ENCODE measurements at regions not wholly inside any gene's neighbourhood (a gene's known extent, or its start where the extent isn't known, plus 50 kb on each side); places are given as distances from the start of the nearest gene placed in this dataset.

DNA sequence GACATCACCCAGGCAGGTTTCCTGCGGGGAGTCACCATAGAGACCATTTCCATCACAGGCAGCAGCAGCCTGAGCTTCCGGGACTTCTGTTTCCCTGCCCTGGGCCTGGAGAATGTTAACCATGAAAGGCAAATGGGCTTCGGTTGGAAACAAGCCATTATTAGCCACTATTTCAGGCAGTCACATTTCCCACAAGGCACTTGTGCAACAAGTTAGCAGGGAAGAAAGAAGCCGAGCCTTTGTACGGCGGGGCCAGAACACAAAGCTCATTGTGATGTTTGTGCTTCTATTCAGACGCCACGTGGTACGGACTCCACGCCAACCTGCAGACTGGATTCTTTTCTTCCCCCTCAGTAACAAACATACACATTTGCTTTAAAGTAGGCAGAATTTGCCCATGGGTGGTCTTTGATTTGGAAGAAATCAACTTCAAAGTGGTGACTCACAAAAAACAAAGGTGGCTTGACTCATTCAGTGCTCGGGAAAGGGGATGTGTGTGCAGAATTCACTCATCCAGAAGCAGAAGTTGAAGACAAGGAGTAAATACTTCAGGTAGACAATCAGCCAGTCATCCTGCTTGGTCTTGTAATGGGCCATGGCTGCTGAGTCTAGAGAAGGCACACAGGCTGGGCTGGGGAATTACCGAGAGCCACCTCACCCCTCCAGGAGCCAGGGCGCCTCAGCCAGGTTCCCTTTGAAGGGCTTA, 154.2 kb upstream of the PRMT8 start:
- H3K4me1 ChIP-seq = peaks cover 0 to 14% (median 7%) of the 10 kb centered on the region in 4 donors
- peak; percentile 34 to 86 for DNase-seq
- H3K4me3 ChIP-seq = no peak overlapping the region
- TF ChIP-seq POLR2AphosphoS5 (IDR thresholded peaks at IDR 0.05) = peak in 2 of 3 donors; percentile 56 to 68
- TF ChIP-seq, protein P1, sequence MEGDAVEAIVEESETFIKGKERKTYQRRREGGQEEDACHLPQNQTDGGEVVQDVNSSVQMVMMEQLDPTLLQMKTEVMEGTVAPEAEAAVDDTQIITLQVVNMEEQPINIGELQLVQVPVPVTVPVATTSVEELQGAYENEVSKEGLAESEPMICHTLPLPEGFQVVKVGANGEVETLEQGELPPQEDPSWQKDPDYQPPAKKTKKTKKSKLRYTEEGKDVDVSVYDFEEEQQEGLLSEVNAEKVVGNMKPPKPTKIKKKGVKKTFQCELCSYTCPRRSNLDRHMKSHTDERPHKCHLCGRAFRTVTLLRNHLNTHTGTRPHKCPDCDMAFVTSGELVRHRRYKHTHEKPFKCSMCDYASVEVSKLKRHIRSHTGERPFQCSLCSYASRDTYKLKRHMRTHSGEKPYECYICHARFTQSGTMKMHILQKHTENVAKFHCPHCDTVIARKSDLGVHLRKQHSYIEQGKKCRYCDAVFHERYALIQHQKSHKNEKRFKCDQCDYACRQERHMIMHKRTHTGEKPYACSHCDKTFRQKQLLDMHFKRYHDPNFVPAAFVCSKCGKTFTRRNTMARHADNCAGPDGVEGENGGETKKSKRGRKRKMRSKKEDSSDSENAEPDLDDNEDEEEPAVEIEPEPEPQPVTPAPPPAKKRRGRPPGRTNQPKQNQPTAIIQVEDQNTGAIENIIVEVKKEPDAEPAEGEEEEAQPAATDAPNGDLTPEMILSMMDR (IDR thresholded peaks at IDR 0.05) = no peak
- TF ChIP-seq EP300 (IDR thresholded peaks at IDR 0.05) = no peak
- H3K36me3 ChIP-seq = no peaks in the 10 kb centered on the region
- 36 to 50% (median 42%) methylated on average over 12 to 13 of the region's 13 CpGs for WGBS, 5 donors
- intact Hi-C loops (cut with DNase I; ENCODE audit: low total_unique reads) = no loop called here
- H3K27ac ChIP-seq = peak overlapping the region in 2 of 5 donors; percentile 5 to 26
- H3K9me3 ChIP-seq = no peaks in the 10 kb centered on the region
- peaks cover 0 to 29% (median 3%) of the 10 kb centered on the region in 3 donors for H3K27me3 ChIP-seq

DNA sequence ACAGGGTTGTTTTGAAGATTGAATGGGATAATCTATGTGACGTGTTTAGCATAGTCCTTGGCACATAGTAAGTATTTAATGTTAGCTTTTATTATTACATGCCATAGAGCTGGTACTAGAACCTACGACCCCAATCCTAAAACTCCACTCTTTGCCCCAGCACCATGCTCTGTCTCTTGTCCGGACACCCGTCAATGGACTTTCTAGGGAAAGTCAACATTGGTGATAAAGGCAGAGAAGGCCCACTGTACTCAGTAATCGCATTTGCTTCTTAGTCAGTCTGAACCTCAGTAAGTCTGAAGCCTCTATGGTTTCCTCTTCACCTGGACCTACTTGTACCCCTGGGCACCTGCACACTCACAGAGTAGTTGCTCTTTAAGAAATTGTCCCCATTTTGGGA, 153.1 kb upstream of the PRMT8 start:
- TF ChIP-seq POLR2AphosphoS5 (IDR thresholded peaks at IDR 0.05) = no peak
- no peak for TF ChIP-seq POLR2A (IDR thresholded peaks at IDR 0.05)
- TF ChIP-seq EP300 (IDR thresholded peaks at IDR 0.05) = no peak
- TF ChIP-seq, protein P1 (IDR thresholded peaks at IDR 0.05) = no peak
- H3K27me3 ChIP-seq = peaks cover 0 to 41% (median 9%) of the 10 kb centered on the region in 3 donors
- no peak for DNase-seq
- WGBS, 5 donors = 76 to 95% (median 90%) methylated on average over 5 of the region's 5 CpGs
- H3K36me3 ChIP-seq = no peaks in the 10 kb centered on the region
- H3K9me3 ChIP-seq = no peaks in the 10 kb centered on the region
- no peak overlapping the region for H3K4me3 ChIP-seq
- intact Hi-C loops (cut with DNase I; ENCODE audit: low total_unique reads) = no loop called here
- peaks cover 0 to 20% (median 10%) of the 10 kb centered on the region in 4 donors for H3K4me1 ChIP-seq
- no peak overlapping the region for H3K27ac ChIP-seq

DNA sequence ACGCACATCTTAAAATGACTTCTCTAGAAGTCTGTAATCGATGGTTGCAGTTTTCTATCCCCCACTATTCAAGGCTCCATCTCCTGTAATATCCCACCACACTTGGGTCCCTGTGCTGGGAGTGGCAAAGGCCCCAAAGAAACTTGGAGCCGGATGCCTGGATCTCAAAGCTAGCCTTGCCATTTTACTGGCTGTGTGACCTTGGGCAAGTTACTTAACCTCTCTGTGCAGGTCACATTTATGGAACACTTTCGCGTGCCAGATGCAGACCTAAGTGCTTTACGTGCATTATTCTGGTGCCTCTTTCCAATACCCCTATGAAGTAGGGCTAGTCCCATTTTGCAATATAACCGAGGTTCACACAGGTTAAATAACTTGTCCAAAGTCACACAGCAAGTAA, 151.8 kb upstream of the PRMT8 start:
- Histone ChIP-seq H3K36me3 (no peaks in the 10 kb centered on the region), H3K4me1 (peaks cover 0 to 20% (median 10%) of the 10 kb centered on the region in 4 donors), H3K27ac (no peak overlapping the region), H3K27me3 (peaks cover 0 to 45% (median 9%) of the 10 kb centered on the region in 3 donors), H3K9me3 (no peaks in the 10 kb centered on the region), H3K4me3 (no peak overlapping the region)
- intact Hi-C loops (cut with DNase I; ENCODE audit: low total_unique reads) = no loop called here
- TF ChIP-seq POLR2AphosphoS5 (IDR thresholded peaks at IDR 0.05) (no peak), EP300 (IDR thresholded peaks at IDR 0.05) (no peak), POLR2A (IDR thresholded peaks at IDR 0.05) (no peak)
- TF ChIP-seq, protein P1 (IDR thresholded peaks at IDR 0.05) = no peak
- 91 to 95% (median 93%) methylated on average over 7 of the region's 7 CpGs for WGBS, 5 donors
- no peak for DNase-seq

DNA sequence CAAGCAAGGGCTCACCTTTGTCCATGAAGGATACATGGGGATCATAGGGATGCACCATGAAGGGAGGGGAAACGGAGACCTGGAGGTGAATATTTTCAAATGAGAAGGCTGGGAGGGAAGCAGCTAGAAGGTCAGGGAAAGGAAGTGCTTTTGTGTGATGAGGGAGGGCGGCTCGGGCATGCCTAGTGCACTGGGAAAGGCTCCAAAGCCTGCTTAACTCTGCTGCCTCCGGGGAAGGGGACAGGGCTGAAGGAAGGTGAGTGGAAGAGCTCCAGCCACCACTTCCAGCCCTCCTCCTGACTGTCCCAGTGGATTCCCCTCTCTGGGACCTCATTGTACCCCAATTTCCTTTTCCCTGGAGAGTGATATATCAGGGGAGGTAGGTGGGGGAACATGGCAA, 149.4 kb upstream of the PRMT8 start:
- Histone ChIP-seq H3K4me3 (no peak overlapping the region), H3K36me3 (no peaks in the 10 kb centered on the region), H3K4me1 (peaks cover 0 to 15% (median 6%) of the 10 kb centered on the region in 4 donors), H3K27ac (no peak overlapping the region), H3K9me3 (no peaks in the 10 kb centered on the region), H3K27me3 (peaks cover 0 to 34% (median 9%) of the 10 kb centered on the region in 3 donors)
- TF ChIP-seq, protein P1 (IDR thresholded peaks at IDR 0.05) = no peak
- TF ChIP-seq POLR2A (IDR thresholded peaks at IDR 0.05) = no peak
- no peak for TF ChIP-seq EP300 (IDR thresholded peaks at IDR 0.05)
- TF ChIP-seq POLR2AphosphoS5 (IDR thresholded peaks at IDR 0.05) = no peak
- intact Hi-C loops (cut with DNase I; ENCODE audit: low total_unique reads) = no loop called here
- DNase-seq = peak in 1 of 2 donors; percentile 30
- 16 to 25% (median 22%) methylated on average over 4 of the region's 4 CpGs for WGBS, 5 donors
